MV-4-11 (cell line): ENCODE measurements at regions not wholly inside any gene's neighbourhood (a gene's known extent, or its start where the extent isn't known, plus 50 kb on each side); places are given as distances from the start of the nearest gene placed in this dataset.
A peak's percentile ranks its signal among the peaks of the same experiment; 100 is the strongest.
"Not testable (repeated sequence)": the region's sequence is repeated elsewhere in the genome, so short reads cannot be mapped to it uniquely, and the experiment has no call there.

ENCODE experiments used
- DNase-seq: peaks from one replicate; lab custom pipeline; 2025; lab: John Stamatoyannopoulos, UW

DNA sequence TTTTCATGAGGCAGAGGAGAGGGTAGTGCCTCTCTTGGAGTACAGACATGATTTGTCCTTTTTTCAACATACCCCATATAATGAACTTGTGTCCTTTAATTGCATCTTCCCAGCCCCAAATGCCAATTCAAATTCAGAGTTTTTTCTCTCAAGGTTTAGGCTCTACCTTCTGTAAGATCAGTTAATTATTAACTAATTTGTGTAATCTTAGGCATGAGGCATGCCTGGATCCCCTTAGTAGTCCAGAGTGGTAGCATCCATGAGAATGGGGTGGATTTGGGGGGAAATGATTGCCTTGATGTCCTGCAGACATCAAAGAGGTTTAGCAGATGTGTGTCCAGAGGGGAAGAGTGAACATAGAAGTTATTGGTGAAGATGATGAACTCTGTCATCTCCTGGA is 533.3 kb downstream of the LRRC70 start:
- no peak for DNase-seq

DNA sequence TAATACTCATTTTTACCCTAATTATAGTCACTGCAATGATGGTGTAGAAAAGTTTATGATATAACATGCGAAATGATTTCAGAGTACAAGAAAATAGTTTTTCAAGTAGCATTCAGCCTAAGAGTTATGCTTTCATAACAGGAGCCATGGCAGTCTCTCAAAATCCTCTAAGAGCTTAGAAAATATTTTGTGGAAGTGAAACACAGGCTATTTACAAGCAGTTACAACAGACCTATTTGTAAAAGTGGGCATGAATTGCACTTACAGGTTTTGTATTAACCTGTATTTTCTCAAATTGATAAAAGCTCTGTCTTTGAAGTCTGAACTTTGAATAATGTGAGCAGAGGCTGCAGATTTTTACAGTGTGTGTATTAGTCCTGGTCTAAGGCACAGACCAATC is 523.3 kb downstream of the LRRC70 start:
- DNase-seq, result peak; percentile 17

DNA sequence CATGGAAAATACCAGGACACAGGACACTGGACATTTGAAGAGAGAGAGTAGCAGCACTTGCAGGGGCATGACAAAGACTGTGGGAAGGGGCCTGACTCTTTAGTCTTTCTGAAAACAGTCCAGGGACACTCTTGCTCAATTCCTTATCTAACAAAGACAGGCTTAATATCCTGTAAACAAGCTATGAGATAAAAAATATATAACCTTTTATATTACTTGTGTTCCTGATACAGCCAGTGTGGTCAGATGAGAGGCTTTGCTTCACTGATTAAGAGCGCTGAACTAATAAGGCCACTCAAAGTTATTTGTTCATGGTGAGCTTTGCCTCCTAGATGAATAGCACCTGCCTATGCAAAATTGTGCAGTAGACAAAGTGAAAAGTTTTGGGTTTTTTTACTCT is 518.7 kb downstream of the LRRC70 start:
- no peak for DNase-seq

DNA sequence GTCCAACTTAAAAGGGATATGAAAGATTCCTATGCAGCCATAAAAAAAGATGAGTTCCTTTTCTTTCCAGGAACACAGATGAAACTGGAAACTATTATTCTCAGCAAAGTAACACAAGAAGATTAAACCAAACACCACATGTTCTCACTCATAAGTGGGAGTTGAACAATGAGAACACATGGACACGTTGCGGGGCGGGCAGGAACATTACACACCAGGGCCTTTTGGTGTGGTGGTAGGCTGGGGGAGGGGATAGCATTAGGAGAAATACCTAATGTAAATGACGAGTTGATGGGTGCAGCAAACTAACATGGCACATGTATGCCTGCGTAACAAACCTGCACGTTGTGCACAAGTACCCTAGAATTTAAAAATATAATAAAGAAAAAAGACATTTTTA is 516.1 kb downstream of the LRRC70 start:
- no peak for DNase-seq

DNA sequence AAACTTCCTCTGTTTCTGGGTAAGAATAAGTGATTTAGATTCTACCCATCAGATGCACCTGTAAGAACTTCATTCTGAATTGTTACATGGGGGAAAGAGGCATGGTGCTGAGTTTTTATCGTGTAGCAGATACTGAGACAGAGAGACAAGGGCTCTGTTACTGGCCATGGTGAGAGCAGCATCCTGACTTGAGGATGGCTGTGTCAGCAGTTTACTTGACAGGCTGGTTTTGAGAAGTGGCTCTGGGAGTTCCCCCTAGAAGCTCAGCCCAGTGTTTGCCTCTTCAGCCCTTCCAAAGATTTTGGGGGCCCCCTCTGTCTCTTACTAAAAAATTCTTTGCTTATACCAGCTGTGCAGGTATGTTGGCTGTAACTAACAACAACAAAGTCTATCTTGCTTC is 510.5 kb downstream of the LRRC70 start:
- no peak for DNase-seq

DNA sequence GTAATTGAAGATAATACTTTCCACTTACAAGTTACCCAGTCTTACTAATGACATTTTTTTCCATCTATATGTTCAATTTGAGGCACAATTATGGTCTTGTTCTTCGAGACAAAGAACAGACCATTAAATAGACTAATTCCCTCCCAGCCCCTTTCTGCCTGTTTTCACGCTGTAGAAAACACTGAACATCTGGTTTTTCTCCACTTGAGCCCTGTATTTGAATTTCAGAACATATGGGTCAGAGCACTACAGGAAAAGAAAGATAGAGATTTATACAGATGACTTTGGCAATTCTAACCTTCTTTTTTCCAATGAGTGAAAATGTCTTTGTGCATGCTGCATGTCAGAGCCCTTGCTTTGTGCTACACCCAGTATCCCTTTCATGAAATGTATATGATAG is 506.9 kb downstream of the LRRC70 start:
- DNase-seq, result no peak

DNA sequence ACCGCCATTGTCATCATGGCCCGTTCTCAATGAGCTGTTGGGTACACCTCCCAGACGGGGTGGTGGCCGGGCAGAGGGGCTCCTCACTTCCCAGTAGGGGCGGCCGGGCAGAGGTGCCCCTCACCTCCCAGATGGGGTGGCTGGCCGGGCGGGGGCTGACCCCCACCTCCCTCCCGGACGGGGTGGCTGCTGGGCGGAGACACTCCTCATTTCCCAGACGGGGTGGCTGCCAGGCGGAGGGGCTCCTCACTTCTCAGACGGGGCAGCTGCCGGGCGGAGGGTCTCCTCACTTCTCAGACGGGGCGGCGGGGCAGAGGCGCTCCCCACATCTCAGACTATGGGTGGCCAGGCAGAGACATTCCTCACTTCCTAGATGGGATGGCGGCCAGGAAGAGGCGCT is 505.1 kb downstream of the LRRC70 start:
- not testable (repeated sequence) for DNase-seq

DNA sequence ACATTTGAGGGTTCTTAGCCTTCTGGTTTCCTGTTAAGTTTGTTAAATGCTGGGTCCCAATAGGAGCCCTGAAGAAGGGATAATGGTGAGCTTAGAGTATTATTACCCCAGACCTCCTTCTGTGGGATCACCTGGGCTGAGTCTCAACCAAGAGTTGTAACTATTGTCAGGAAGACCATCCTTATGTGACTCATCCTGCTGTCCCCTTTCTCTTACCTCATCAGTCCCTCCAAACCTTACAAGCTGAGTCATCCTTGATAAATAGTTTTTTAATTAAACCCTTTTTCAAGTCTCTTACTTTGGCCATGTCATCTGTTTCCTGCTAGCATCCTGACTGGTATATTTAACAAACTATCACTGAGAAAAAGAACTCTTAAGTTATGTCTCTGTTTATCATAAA is 502.8 kb downstream of the LRRC70 start:
- DNase-seq, result no peak

DNA sequence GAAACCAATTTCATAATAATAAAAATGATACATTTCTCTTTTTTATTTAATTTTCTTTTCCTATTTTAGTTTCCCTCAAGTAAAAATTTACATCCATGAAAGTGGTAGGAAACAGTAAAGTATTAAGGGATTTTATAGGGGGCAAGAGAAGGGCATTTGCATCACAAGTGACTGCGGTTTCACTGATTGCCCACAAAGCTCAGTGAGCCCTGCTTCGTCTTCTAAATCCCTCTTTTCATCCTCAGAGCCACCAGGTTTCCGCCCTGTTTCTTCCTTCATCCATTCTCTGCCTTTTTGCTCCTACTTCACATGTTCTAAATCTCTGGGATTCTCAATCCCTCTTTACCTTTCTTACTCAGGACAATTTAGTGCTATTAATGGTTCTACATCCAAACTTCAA is 491.4 kb downstream of the LRRC70 start:
- DNase-seq, result no peak

DNA sequence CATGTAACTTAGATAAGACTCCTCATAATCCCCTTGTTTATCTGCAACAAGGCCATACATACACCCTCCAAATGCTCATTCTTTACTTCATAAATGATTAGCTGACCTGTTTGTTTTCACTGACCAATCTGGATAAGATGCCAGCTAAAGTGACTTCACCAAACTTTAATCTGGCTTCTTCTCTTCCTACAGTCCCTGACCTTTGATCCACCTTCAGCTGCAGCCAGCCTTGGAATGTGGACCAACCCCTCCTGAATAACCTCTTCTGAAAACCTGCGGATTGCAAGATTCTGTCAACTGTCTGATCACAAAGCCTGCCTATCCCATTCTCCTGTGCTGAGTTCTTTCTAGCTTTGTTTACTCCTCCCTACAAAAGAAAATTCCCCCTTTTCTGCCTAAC is 476.8 kb downstream of the LRRC70 start:
- no peak for DNase-seq

DNA sequence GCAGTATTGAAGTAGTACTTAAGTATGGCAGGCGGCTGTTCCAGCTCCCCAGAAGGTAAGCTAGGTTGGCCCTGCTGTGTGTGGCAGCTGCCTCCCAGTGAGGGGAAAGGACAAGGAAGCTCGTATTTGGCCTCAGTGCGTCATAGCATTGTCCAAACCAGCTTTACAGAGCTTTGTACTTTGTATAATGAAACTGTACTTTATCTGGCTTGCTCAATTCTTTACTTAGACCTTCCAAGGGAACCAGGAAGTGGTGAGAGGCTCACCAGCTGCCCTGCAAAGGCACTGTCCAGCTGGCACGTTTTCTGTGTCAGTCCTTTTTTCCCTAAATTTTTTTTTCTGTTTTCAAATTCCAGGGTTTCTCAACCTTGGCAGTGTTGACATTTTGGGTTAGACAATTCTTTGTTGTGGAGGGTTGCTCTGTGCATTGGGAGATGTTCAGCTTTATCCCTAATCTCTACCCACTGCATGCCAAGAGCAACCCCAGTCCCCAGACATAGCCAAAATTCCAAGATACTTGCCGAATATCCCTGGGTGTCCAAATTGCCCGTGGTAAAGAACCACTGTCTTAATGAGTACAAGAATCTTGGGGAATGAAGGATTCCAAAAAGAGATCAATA is 474.5 kb downstream of the LRRC70 start:
- DNase-seq, result peak; percentile 52

DNA sequence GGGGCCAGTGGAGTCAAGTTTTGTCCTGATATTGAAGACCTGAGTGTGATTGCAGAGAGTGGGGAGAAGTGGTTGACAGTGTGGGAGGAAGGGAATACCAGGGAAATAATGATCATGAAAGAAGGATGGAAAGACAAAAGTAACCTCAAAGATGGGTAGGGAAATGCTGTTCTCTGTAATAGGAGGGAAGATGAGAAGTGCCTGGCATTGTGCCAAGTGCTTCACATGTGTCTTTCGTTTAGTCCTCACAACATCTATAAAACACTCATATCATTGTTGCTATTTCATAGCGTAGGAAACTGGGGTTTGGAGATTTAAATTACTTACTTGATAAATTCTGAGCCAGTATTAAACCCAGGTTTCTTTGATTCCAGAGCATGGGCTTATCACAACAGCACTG is 472.3 kb downstream of the LRRC70 start:
- DNase-seq, result no peak

DNA sequence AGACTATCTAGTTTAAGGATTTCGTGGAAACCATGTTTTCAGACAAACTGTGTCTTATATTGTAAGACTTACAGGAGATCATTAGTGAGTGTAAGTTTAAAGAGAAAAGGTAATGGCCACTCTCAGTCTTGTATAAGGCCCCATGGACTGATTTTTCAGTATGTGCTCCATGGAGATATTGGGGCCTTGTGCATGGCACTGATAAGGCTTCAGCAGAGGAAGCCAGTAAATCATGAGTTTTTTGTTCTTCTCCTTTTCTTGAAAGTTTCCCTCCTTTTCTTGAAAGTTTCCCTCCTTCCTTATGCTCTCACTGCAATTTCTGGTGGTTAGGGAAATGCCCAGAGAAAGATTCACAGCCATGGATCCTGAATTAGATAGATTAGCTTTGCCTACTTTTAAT is 471.3 kb downstream of the LRRC70 start:
- no peak for DNase-seq

DNA sequence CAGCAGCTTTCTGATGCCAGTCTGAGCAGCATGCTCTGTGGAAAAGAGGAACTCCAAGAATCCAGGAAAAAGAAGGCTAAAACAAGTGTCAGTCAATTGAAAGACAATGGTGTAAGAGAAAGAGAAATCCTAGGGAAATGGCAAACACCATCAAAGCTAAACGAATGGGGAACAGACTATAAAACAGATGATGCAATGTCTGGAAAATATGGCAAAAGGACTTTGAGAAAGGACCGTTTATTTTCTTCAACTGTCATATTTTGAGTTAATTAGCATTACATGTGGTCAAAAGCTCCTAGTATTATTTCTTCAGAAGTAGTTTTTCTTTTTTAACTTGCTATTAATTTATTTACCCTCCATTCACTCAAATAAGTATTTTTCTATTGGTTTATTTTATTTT is 465.2 kb downstream of the LRRC70 start:
- no peak for DNase-seq

DNA sequence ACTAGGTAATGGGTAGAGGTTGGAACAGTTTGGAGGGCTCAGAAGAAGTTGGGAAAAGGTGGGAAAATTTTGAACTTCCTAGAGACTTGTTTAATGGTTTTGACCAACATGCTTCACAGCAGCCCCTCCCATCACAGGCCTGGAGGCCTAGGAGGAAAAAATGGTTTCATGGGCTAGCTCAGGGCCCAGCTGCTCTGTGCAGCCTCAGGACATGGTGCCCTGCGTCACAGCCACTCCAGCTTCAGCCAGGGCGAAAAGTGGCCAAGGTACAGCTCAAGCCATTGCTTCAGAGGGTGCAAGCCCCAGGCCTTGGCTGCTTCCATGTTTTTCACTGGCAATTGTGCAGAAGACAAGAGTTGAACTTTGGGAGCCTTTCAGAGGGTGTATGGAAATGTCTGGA is 453.7 kb downstream of the LRRC70 start:
- DNase-seq, result no peak

DNA sequence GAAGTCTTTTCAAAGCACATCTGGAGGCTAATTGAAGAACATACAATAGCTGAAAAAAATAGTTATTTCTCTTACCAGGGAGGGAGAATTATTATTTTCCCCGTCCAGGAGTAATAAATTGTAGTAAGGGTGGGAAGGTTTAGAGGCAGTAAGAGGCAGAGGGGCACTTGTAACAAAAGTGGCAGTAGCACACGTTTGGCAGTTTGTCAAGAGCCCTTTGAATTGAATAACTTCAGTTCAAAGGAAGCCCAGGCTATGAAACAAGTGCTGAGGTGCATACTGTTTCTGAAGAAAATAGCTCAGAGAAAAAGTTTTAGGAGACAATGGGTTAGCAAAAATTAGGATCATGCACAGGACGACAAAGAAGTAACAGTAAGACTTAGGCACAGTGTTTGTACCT is 451.3 kb downstream of the LRRC70 start:
- no peak for DNase-seq

DNA sequence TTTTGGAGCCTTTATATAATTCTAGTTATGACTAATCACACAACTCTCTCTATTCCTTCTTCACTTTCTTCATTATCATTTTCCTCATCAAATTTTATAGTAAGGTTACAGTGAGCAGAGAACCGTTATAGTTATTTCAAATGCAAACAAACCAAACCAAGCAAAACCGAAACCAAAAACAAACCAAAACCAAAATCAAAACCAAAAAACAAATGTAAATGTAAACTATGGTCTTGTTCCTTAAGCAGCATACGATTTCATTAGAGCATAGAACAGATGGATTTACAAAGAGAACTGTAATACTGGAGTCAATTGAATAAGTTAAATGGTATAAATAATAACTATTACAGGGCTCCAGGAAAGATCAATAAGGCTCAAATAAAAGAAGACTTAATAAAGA is 447.1 kb downstream of the LRRC70 start:
- DNase-seq, result no peak

DNA sequence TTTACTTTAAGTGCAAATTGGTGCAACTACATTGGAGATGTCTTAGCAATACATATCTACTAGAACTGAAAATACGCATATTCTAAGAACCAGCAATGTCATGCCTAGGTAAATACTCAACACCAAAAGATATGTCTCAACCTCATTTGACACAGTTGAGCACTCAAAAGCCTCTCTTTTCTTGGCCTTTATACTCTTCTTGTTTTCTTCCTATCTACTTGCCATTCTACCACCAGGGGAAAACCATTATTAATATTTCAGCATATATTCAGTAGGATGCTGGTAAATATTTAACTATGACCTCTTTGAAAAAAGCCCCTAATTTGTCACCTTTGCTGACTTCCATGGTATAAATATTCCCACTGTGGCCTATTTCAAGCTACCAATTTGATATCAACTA is 443.8 kb downstream of the LRRC70 start:
- no peak for DNase-seq

DNA sequence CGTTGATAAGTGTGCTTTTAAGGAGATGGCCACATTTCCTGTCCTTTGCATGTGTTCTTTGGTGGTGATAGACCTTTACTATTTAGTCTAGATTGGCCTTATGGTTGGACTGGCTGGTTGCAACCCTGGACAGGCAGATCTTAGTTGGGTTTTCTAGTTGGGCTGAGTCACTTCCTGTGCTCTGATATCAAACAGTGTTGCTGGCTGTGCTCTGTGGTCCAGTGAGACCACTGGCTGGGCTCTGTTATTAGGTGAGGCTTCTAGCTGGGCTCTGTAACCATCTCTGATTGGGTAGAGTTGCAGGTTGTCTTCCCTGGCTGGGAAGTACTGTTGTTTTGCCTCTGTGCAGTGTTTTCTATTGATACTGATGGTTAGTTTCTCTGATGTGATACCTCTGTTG is 432.5 kb downstream of the LRRC70 start:
- no peak for DNase-seq

DNA sequence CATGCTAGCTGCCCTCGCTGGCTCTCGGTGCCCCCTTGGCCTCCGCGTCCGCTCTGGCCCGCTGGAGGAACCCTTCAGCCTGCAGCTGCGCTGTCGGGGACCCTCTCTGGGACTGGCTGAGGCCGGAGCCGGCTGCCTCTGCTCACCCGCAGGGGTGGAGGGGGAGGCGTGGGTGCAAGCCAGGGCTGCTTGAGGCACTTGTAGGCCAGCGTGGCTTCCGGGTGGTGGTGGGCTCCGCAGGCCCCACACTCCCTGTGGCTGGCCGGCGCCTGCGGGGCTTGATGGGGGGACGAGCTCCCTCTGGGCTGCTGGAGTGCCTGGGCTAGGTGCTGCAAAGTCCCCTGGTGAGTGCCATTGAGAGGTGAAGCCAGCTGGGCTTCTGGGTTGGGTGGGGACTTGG is 429.6 kb downstream of the LRRC70 start:
- no peak for DNase-seq

DNA sequence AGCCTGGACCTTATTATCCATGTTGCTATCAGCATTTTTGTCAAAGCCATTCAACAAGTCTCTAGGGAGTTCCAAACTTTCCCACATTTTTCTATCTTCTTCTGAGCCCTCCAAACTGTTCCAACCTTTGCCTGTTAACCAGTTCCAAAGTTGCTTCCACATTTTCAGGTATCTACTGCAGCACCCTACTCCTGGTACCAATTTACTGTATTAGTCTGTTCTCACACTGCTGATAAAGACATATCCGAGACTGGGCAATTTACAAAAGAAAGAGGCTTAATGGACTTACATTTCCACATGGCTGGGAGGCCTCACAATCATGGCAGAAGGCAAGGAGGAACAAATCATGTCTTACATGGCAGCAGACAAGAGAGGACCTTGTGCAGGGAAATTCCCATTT is 416.2 kb downstream of the LRRC70 start:
- not testable (repeated sequence) for DNase-seq

DNA sequence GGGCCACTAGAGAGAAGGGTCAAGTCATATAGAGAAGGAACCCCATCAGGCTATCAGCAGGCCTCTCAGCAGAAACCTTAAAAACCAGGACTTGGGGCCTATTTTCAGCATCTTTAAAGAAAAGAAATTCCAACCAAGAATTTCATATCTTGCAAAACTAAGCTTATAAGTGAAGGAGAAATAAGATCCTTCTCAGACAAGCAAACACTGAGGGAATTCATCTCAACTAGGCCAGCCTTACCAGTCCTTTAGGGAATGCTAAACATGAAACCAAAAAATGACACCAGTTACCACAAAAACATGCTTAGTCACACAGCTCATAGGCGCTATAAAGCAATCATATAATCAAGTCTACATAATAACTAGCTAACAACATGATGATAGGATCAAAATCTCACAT is 407.1 kb downstream of the LRRC70 start:
- no peak for DNase-seq

DNA sequence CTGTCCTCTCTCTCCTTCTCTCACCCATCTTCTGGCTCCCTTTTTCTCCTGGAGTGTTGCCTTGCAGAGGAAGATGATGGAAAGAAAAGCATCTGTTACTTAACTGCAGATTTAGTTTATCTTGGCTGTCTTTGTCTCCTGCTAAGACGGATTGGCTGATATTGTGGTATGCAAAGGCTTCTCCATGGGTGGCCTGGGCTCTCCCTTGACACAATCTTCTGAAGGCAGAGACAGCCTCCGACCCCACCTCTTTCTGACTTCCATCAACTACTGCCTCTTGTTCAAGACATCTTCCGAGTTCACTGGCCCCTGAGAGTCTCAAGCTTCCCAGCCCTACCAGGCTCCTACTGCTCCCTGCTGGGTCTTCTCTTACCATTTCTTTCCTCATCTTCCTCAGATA is 403.7 kb downstream of the LRRC70 start:
- no peak for DNase-seq

DNA sequence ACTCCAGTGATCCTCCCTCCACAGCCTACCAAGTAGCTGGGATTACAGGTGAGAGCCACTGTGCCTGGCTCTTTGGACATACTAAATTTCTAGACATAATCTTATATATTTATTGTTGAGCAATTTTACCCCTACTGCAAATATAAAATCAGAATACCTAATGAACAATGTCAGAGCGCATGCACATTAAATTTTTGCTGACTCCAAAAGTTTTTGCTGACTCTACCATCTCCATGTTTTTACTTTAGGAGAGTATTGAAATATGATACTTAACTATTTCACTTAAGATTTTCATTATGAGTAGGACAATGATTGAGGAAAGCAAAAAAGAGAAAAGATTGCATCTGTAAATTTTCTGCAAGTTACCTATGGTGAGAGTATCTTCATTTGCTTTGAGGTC is 402.3 kb downstream of the LRRC70 start:
- no peak for DNase-seq

DNA sequence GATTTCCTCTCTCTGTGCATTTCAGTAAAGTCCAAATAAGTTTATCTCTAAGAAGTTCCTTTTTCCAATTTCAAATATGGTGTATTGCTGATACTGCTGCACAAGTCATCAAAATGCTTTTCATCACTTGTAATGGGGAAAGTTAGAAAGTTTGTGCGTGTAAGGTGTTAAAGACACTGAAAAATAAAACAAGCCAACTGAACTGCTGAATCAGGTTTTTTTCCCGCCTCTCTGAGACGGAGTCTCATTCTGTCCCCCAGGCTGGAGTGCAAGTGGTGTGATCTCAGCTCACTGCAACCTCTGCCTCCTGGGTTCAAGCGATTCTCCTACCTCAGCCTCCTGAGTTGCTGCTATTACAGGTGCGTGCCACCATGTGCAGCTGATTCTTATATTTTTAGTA is 400.9 kb downstream of the LRRC70 start:
- DNase-seq, result no peak
